Karpas-422 (cell line): ENCODE measurements at regions not wholly inside any gene's neighbourhood (a gene's known extent, or its start where the extent isn't known, plus 50 kb on each side); places are given as distances from the start of the nearest gene placed in this dataset.

ENCODE experiments used
- DNase-seq: peaks from one replicate; pipeline ENCODE4 v3.0.0-alpha.2; 2015
- H2AFZ ChIP-seq: fragments of 200-600 bp; sonication (generic); 2 replicates; pipeline ENCODE4 v1.6.1; 2014; ENCODE audit warnings: antibody characterized with exemption, low read length, mixed read lengths
- H3K27ac ChIP-seq: fragments of 200-600 bp; sonication (generic); 2 replicates; pipeline ENCODE4 v1.5.1; 2014; ENCODE audit warnings: mild to moderate bottlenecking, low read length, moderate library complexity
- H3K27me3 ChIP-seq: fragments of 200-600 bp; sonication (generic); 2 replicates; pipeline ENCODE4 v1.6.1; 2014; ENCODE audit warnings: low read length, mixed read lengths
- H3K36me3 ChIP-seq: fragments of 200-600 bp; sonication (generic); 2 replicates; pipeline ENCODE4 v1.6.1; 2014; ENCODE audit warnings: low read length, mixed read lengths; ENCODE audit not compliant: insufficient read depth
- H3K4me1 ChIP-seq: fragments of 200-600 bp; sonication (generic); 2 replicates; pipeline ENCODE4 v1.6.1; 2014; ENCODE audit warnings: mild to moderate bottlenecking, low read length, mixed read lengths
- H3K4me2 ChIP-seq: fragments of 200-600 bp; sonication (generic); 2 replicates; pipeline ENCODE4 v1.6.1; 2014; ENCODE audit warnings: low read length, low read depth, mild to moderate bottlenecking; ENCODE audit not compliant: poor library complexity, severe bottlenecking
- H3K4me3 ChIP-seq: fragments of 200-600 bp; sonication (generic); 2 replicates; pipeline ENCODE4 v1.5.1; 2014; ENCODE audit warnings: mild to moderate bottlenecking, antibody characterized with exemption, low read length, mixed read lengths
- H3K79me2 ChIP-seq: fragments of 200-600 bp; sonication (generic); 2 replicates; pipeline ENCODE4 v1.6.1; 2014; ENCODE audit warnings: mild to moderate bottlenecking, low read length, mixed read lengths
- H3K9ac ChIP-seq: fragments of 200-600 bp; sonication (generic); 2 replicates; pipeline ENCODE4 v1.6.0; 2014; ENCODE audit warnings: low read length
- H3K9me2 ChIP-seq: fragments of 200-600 bp; sonication (generic), shearing (Covaris generic); replicated peaks from 2 replicates; pipeline ENCODE4 v1.6.0; 2014; ENCODE audit warnings: mild to moderate bottlenecking, low read length, moderate library complexity; ENCODE audit not compliant: insufficient read depth
- H3K9me3 ChIP-seq: fragments of 300-700, 200-600 bp; sonication (generic); 2 replicates; pipeline ENCODE4 v1.6.1; 2014; ENCODE audit warnings: low read length, mixed read lengths
- H4K20me1 ChIP-seq: fragments of 200-600 bp; sonication (generic); 2 replicates; pipeline ENCODE4 v1.6.1; 2014; ENCODE audit warnings: mild to moderate bottlenecking, antibody characterized with exemption, low read length, low read depth; ENCODE audit not compliant: insufficient read depth

- Histone ChIP-seq H3K27ac (no peak overlapping the region), H3K9ac (no peak overlapping the region), H2AFZ (no peak overlapping the region), H3K9me3 (no peaks in the 10 kb centered on the region), H3K9me2 (no peaks in the 10 kb centered on the region), H3K79me2 (no peaks in the 10 kb centered on the region), H4K20me1 (no peaks in the 10 kb centered on the region), H3K4me2 (no peak overlapping the region), H3K4me3 (no peak overlapping the region), H3K4me1 (no peaks in the 10 kb centered on the region), H3K36me3 (no peaks in the 10 kb centered on the region), H3K27me3 (no peaks in the 10 kb centered on the region)
- DNase-seq: no peak
Observed at GRCh38 chr11:116529271-116529670, 243.5 kb downstream of the BUD13 start.

GRCh38 chr11:116527180-116527991 is 245.4 kb downstream of the BUD13 start:
- Histone ChIP-seq H3K9me3 (no peaks in the 10 kb centered on the region), H4K20me1 (no peaks in the 10 kb centered on the region), H3K4me2 (no peak overlapping the region), H3K79me2 (no peaks in the 10 kb centered on the region), H3K9ac (no peak overlapping the region), H3K4me1 (no peaks in the 10 kb centered on the region), H3K4me3 (no peak overlapping the region), H3K27ac (no peak overlapping the region), H3K27me3 (no peaks in the 10 kb centered on the region), H3K36me3 (no peaks in the 10 kb centered on the region), H2AFZ (no peak overlapping the region), H3K9me2 (no peaks in the 10 kb centered on the region)
- DNase-seq: no peak

- no peaks in the 10 kb centered on the region for H3K79me2 ChIP-seq
- no peak for DNase-seq
Observed at GRCh38 chr11:116525961-116526495, 246.8 kb downstream of the BUD13 start.

GRCh38 chr11:116519499-116519898 is 253.3 kb downstream of the BUD13 start:
- Histone ChIP-seq H2AFZ (no peak overlapping the region), H3K4me2 (no peak overlapping the region), H3K4me3 (no peak overlapping the region), H4K20me1 (no peaks in the 10 kb centered on the region), H3K9me2 (no peaks in the 10 kb centered on the region), H3K27ac (no peak overlapping the region), H3K9me3 (no peaks in the 10 kb centered on the region), H3K4me1 (no peaks in the 10 kb centered on the region), H3K27me3 (no peaks in the 10 kb centered on the region), H3K36me3 (no peaks in the 10 kb centered on the region), H3K79me2 (no peaks in the 10 kb centered on the region), H3K9ac (no peak overlapping the region)
- DNase-seq: no peak

More at GRCh38 chr11:116525961-116526495, 246.8 kb downstream of the BUD13 start:
- Histone ChIP-seq H3K27me3 (no peaks in the 10 kb centered on the region), H3K9ac (no peak overlapping the region), H4K20me1 (no peaks in the 10 kb centered on the region), H3K36me3 (no peaks in the 10 kb centered on the region), H3K4me2 (no peak overlapping the region), H3K27ac (no peak overlapping the region), H2AFZ (no peak overlapping the region), H3K4me1 (no peaks in the 10 kb centered on the region), H3K9me3 (no peaks in the 10 kb centered on the region), H3K9me2 (no peaks in the 10 kb centered on the region), H3K4me3 (no peak overlapping the region)

- Histone ChIP-seq H3K9ac (no peak overlapping the region), H3K79me2 (no peaks in the 10 kb centered on the region), H4K20me1 (no peaks in the 10 kb centered on the region), H3K36me3 (no peaks in the 10 kb centered on the region), H3K27ac (no peak overlapping the region), H3K4me2 (no peak overlapping the region), H3K9me2 (no peaks in the 10 kb centered on the region), H3K9me3 (no peaks in the 10 kb centered on the region), H3K4me3 (no peak overlapping the region), H3K27me3 (no peaks in the 10 kb centered on the region), H2AFZ (no peak overlapping the region), H3K4me1 (no peaks in the 10 kb centered on the region)
- DNase-seq: no peak
Observed at GRCh38 chr11:116518141-116518540, 254.6 kb downstream of the BUD13 start.

- Histone ChIP-seq H3K9me3 (no peaks in the 10 kb centered on the region), H4K20me1 (no peaks in the 10 kb centered on the region), H3K9ac (no peak overlapping the region), H3K27ac (no peak overlapping the region), H2AFZ (no peak overlapping the region), H3K4me1 (no peaks in the 10 kb centered on the region), H3K79me2 (no peaks in the 10 kb centered on the region), H3K27me3 (no peaks in the 10 kb centered on the region), H3K36me3 (no peaks in the 10 kb centered on the region), H3K9me2 (no peaks in the 10 kb centered on the region), H3K4me3 (no peak overlapping the region), H3K4me2 (no peak overlapping the region)
- DNase-seq: no peak
Observed at GRCh38 chr11:116517584-116517983, 255.2 kb downstream of the BUD13 start.

- no peaks in the 10 kb centered on the region for H3K79me2 ChIP-seq
- no peaks in the 10 kb centered on the region for H3K9me2 ChIP-seq
- H3K4me3 ChIP-seq: no peak overlapping the region
- H2AFZ ChIP-seq: no peak overlapping the region
- no peaks in the 10 kb centered on the region for H4K20me1 ChIP-seq
- no peaks in the 10 kb centered on the region for H3K4me1 ChIP-seq
- no peak for DNase-seq
- H3K36me3 ChIP-seq: no peaks in the 10 kb centered on the region
- no peak overlapping the region for H3K9ac ChIP-seq
- H3K27me3 ChIP-seq: no peaks in the 10 kb centered on the region
- H3K4me2 ChIP-seq: no peak overlapping the region
- no peaks in the 10 kb centered on the region for H3K9me3 ChIP-seq
- H3K27ac ChIP-seq: no peak overlapping the region
Observed at GRCh38 chr11:116517077-116517476, 255.7 kb downstream of the BUD13 start.

GRCh38 chr11:116515664-116516184 is 257.1 kb downstream of the BUD13 start:
- Histone ChIP-seq H4K20me1 (no peaks in the 10 kb centered on the region), H3K36me3 (no peaks in the 10 kb centered on the region), H3K27ac (no peak overlapping the region), H3K9ac (no peak overlapping the region), H3K79me2 (no peaks in the 10 kb centered on the region), H3K4me1 (no peaks in the 10 kb centered on the region), H3K9me3 (no peaks in the 10 kb centered on the region), H3K9me2 (no peaks in the 10 kb centered on the region), H3K27me3 (no peaks in the 10 kb centered on the region), H2AFZ (no peak overlapping the region), H3K4me2 (no peak overlapping the region), H3K4me3 (no peak overlapping the region)
- DNase-seq: no peak
